ENCODE measurements at regions not wholly inside any gene's neighbourhood (a gene's known extent, or its start where the extent isn't known, plus 50 kb on each side); places are given as distances from the start of the nearest gene placed in this dataset.
"Not testable (repeated sequence)": the region's sequence is repeated elsewhere in the genome, so short reads cannot be mapped to it uniquely, and the experiment has no call there.

DNA sequence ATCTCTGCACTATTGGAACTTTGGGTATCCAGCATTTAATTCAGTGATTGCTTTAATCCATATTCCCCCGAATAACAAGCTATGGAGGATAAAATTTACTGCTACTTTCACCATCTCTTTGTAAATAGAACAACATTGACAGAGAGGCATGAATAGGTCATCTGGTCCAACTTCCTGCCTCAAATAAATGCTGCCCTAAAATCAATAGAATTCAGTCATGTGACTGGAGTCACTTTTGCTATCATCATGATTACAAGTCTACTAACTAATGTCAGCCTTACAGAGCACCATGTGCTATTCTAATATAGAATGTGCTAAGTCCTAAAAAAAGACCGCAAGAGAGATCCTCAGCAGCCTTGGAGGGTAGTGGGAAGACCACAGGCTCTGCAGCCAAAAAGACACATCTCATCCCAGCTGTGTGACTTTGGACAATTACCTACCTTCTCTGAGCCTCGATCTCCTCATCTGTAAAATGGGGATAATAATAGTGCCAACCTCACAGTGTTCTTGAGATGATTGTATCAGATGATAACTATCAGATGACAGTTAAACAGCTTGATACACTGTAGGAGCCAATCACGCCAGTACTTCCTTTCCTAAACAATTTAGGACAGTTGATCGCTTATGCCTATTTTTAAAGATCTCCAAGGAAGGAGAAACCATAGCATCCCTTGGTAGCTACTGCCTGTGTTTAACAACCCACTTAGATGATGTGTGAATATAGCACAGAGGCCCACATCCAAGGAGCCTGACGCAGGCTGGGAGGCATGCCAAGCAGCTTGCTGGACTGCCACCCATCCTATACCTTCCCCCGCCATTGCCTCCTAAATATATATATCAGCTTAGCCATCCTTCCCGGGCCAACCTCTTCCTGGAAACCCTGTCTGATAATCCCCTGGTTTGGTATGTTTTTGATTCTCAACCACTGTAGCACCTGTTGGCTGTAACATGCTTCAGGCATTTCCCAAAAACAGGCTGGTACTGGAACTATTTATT lies 77.3 kb upstream of the PHF21A start:
- in situ Hi-C loops (cut with HindIII; ENCODE audit: low sequenced_read_pairs) = no loop called here
- DNase-seq (ENCODE audit: low spot score) = no peak

DNA sequence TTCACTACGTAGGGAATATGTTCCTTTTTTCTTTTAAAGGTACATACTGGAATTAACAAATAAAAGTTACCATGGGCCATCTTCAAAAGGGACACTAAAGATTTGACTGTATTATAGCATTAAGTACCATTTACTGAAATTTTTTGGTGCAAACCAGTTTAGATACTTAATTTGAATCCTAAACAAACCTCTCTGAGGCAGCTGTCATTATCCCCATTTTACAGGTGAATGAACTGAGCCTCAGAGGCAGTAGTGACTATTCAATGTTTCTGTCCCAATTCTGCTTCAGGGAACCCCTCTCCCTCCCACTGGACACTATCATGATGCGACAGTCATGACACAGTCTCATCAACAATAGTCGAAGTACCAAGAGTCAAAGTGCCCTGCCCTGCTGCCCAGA lies 76.2 kb upstream of the PHF21A start:
- no peak for DNase-seq (ENCODE audit: low spot score)
- in situ Hi-C loops (cut with HindIII; ENCODE audit: low sequenced_read_pairs) = no loop called here

DNA sequence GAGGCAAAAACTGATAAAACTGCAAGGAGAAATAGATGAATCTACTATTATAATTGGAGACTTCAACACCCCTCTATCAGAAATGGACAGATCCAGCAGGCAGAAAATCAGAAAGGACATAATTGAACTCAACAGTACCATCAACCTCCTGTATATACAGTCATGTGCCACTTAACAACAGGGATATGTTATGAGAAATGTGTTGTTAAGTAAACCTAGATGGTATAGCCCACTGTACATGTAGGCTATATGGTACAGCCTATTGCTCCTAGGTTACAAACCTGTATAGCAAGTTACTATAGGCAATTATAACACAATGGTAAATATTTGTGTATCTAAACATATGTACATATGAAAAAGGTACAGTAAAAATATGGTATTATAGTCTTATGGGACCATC lies 66.8 kb upstream of the PHF21A start:
- DNase-seq (ENCODE audit: low spot score) = no peak

DNA sequence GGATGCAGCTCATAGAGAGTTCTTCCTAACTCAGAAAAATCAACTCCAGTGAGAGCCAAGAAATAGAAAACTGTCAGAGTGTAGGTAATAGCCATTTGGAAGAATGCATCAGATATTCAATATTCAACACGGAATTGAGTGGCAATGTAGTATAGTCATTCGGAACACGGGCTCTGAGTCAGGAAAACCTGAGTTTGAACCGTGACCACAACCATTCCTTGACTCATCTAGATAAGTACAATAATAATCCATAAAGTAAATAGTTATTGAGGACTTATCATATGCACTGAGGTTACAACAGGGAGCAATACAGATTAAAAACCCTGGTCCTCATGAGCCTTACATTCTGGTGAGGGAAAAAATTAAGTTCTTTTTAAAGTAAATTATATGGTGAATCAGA lies 62.6 kb upstream of the PHF21A start:
- no peak for DNase-seq (ENCODE audit: low spot score)
- in situ Hi-C loops (cut with HindIII; ENCODE audit: low sequenced_read_pairs) = no loop called here

More for the DNA sequence above, 66.8 kb upstream of the PHF21A start:
- in situ Hi-C loops (cut with HindIII; ENCODE audit: low sequenced_read_pairs) = no loop called here

DNA sequence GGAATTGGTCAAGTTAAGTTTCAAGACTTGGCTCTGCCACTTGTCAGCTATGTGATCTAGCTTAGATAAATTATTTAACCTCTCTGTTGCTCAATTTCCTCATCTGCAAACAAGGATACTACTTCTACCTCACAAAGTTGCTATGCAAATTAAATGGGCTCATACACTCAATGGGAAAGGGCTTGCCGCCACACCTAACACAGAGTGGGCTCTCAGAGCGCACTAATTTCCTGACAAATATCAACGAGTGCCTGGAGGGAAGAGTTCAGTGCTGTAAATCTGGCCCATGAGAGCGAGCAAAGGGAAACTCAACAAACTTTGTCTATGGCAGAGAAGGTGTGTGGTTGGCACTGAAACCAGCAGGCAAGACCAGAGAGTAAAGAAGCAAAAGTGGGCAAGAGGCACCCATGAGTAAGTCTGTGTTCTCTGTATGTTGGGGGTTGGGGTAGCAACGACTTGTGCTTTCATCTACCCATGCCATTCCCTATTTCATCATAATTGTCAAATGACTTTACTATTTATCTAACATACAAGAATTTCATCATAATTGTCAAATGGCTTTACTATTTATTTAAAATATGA lies 60.7 kb upstream of the PHF21A start:
- in situ Hi-C loops (cut with HindIII; ENCODE audit: low sequenced_read_pairs) = no loop called here
- DNase-seq (ENCODE audit: low spot score) = no peak

DNA sequence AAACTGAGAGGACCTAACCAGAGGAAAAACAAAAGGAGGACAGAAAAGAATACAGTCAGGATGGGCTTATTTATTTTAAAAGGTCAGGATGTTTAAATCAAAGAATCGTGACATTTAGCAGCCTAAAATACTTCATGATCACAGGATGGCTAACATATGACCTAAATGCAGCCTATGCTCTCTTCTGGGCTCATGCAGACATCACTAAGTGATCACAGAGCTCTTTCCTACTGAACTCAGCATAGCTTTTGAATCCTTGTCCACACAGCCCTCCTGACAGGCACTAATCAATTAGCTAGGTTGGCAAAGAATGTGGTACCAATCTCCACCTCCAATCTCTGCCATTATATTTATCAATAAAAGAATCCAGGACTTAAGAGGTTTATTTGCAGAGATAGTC lies 60.1 kb upstream of the PHF21A start:
- in situ Hi-C loops (cut with HindIII; ENCODE audit: low sequenced_read_pairs) = no loop called here
- DNase-seq (ENCODE audit: low spot score) = no peak

DNA sequence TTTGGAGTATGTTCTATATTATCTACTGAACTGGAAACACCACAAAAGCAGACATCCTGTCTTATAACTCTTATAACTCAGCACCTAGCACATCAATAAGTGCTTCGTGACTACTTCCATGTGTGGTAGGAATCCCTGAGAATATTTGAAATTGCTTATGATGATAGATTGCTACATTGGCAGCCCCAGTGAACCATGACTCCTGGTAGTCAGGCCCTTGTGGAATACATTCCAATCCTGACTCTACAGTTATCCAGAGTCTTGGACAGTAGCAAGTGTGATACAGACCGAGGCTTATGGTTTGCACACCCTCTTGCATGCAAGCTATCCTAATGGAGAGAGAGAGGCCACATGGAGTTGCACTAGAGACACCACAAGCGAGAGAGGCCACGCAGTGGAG lies 59.5 kb upstream of the PHF21A start:
- DNase-seq (ENCODE audit: low spot score) = no peak
- in situ Hi-C loops (cut with HindIII; ENCODE audit: low sequenced_read_pairs) = no loop called here

DNA sequence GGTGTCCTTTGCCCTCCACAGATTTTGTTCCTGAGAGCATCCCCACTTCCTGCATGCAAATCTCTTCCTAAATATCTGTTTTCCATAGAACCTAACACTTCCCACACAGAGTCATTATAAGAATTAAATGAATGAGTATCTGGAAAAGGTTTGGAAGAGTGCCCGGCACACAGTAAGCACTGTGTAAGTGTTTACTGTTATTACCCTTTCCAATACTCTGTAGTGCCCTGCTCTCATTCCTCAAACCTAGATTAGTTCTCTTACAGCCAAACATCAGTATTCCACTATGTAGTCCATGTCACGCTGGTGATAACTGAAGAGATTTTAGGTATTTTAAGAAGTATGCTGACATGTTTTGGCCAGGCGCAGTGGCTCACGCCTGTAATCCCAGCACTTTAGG lies 57.3 kb upstream of the PHF21A start:
- in situ Hi-C loops (cut with HindIII; ENCODE audit: low sequenced_read_pairs) = no loop called here
- no peak for DNase-seq (ENCODE audit: low spot score)

DNA sequence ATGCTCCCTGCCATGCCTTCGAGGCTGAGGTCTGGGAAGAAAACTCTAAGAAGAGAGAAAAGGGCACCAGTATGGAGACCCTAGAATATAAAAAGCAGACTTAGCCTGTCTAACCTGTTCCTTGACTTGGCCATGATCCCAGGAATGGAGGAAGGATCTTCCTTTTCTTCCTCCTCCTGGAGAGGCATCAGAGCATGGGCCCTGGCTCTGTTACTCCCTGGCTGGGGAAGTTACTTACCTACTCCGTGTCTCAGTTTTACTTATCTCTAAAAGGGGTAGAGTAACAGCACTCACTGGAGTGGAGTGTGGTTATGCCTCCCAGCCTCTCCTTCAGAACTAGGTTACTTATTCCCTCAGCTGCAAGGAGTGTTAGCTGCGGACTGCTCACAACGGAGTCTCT lies 55.2 kb upstream of the PHF21A start:
- in situ Hi-C loops (cut with HindIII; ENCODE audit: low sequenced_read_pairs) = no loop called here

DNA sequence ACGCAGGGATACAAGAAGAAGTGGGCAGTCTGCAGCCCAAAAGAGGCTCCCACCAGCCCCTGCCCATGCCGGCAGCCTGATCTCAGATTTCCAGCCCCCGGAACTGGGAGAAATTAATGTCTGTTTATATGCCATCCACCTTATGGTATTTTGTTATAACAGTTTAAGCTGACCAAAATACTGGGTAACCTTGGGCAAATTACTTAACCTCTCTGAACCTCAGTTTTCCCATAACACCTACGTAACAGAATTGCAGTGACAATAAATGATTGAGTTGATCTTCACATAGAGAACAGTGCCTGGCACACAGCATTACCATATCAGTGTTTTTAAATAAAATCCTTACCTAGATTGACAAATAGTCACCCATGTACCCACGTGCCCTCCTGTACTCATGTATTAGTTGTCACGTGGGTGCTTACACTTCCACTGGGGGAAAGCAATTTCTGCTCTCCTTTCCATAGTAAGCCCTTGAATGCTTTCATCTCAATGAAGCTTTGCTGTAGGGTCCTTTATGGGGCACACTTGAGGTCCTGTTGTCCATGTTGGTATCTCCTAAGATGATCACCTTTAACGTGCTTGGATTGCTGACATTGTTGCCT lies 54.2 kb upstream of the PHF21A start:
- no peak for DNase-seq (ENCODE audit: low spot score)
- in situ Hi-C loops (cut with HindIII; ENCODE audit: low sequenced_read_pairs) = no loop called here

More for the DNA sequence above, 55.2 kb upstream of the PHF21A start:
- DNase-seq (ENCODE audit: low spot score) = no peak

DNA sequence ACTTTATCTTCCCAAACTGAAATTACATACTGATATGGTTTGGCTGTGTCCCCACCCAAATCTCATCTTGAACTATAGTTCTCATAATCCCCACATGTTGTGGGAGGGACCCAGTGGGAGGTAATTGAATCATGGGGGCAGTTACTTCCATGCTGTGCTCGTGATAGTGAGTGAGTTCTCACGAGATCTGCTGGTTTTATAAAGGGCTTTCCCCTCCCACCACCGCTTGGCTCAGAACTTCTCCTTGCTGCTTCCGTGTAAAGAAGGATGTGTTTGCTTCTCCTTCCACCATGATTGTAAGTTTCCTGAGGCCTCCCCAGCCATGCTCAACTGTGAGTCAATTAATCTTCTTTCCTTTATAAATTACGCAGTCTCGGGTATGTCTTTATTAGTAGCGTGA lies 50.4 kb upstream of the PHF21A start:
- in situ Hi-C loops (cut with HindIII; ENCODE audit: low sequenced_read_pairs); DNase-seq (ENCODE audit: low spot score): not testable (repeated sequence)

Data from G401 (cell line).